Peyer's patch (tissue), 4 donors: ENCODE measurements at regions not wholly inside any gene's neighbourhood (a gene's known extent, or its start where the extent isn't known, plus 50 kb on each side); places are given as distances from the start of the nearest gene placed in this dataset.

ENCODE experiments used
- CTCF ChIP-seq, 6 experiments: fragments of 450-650 bp in 4 of 6; fragments of 200-600 bp in 2 of 6; sonication (generic) in 1 of 6; IDR thresholded peaks; one replicate each; pipeline ENCODE4 v1.5.1; 2017 to 2019; ENCODE audit warnings: antibody characterized with exemption in 6 of 6, mild to moderate bottlenecking in 3 of 6, moderate library complexity in 1 of 6
- POLR2A ChIP-seq, 2 donors: fragments of 450-650 bp; IDR thresholded peaks; one replicate each; pipeline ENCODE4 v1.5.1; 2017; ENCODE audit warnings: antibody characterized with exemption in 2 of 2, mild to moderate bottlenecking in 2 of 2, moderate library complexity in 2 of 2

GRCh38 chr9:20208226-20208625 lies 414.1 kb downstream of the MLLT3 start:
- TF ChIP-seq CTCF (IDR thresholded peaks at IDR 0.05) (no peak), POLR2A (IDR thresholded peaks at IDR 0.05) (no peak)
